ENCODE measurements at regions not wholly inside any gene's neighbourhood (a gene's known extent, or its start where the extent isn't known, plus 50 kb on each side); places are given as distances from the start of the nearest gene placed in this dataset.

- no peaks in the 10 kb centered on the region for H4K20me1 ChIP-seq (ENCODE audit: control insufficient read depth, insufficient read depth)
- no peak overlapping the region for H3K4me3 ChIP-seq
- H3K27me3 ChIP-seq (replicated peaks in 1 of 2; ENCODE audit: control insufficient read depth in 2 of 2, insufficient read depth in 2 of 2, low read length in 1 of 2) = no peaks in the 10 kb centered on the region
- CTCF ChIA-PET = no interaction called here
- no peak overlapping the region for H3K9ac ChIP-seq (ENCODE audit: control insufficient read depth, insufficient read depth, low read length)
- H2AFZ ChIP-seq (ENCODE audit: control insufficient read depth, low read depth, low read length) = no peak overlapping the region
- H3K4me1 ChIP-seq (ENCODE audit: control insufficient read depth, insufficient read depth, low read length) = no peaks in the 10 kb centered on the region
- ATAC-seq = no peak
- POLR2A ChIA-PET = no interaction called here
- no peak overlapping the region for H3K4me2 ChIP-seq (ENCODE audit: control insufficient read depth, insufficient read depth)
- no peak for FAIRE-seq
- SMC1A ChIA-PET (ENCODE audit: uncharacterized antibody, unreplicated experiment) = interaction anchor here (0.9 kb wide), 1 partner anchor 30 kb away, joined by 3 read pairs; no protein-coding TSS in a partner anchor
- BruUV-seq (replicated peaks) = no TSS peak
- RAD21 ChIA-PET (ENCODE audit: unreplicated experiment) = interaction anchor here (1.0 kb wide), 1 partner anchor 32 kb away, joined by 3 read pairs; no protein-coding TSS in a partner anchor
- H3K79me2 ChIP-seq (ENCODE audit: control insufficient read depth, insufficient read depth, low read length) = no peaks in the 10 kb centered on the region
- intact Hi-C loops (cut with micrococcal nuclease; ENCODE audit: unreplicated experiment) = no loop called here
- no peak overlapping the region for H3K27ac ChIP-seq (ENCODE audit: control insufficient read depth, insufficient read depth)
- TF ChIP-seq ATF7 (IDR thresholded peaks at IDR 0.05; ENCODE audit: low read depth) (no peak), SMC3 (IDR thresholded peaks at IDR 0.05; ENCODE audit: borderline replicate concordance, low read length) (no peak), HDGF (IDR thresholded peaks at IDR 0.05) (no peak), RUNX3 (IDR thresholded peaks at IDR 0.05; ENCODE audit: low read length) (no peak), POU2F2 (IDR thresholded peaks at IDR 0.05; ENCODE audit: borderline replicate concordance, low read depth, low read length) (no peak), ZBTB4 (CRISPR knock-in tag; IDR thresholded peaks at IDR 0.05) (no peak), HDAC2 (IDR thresholded peaks at IDR 0.05) (no peak), TARDBP (IDR thresholded peaks at IDR 0.05; ENCODE audit: borderline replicate concordance) (no peak), MLLT1 (IDR thresholded peaks at IDR 0.05) (no peak), CBX3 (IDR thresholded peaks at IDR 0.05; ENCODE audit: borderline replicate concordance, low read depth) (no peak), CEBPZ (IDR thresholded peaks at IDR 0.05; ENCODE audit: low read depth, low read length) (no peak), MEF2A (IDR thresholded peaks at IDR 0.05; ENCODE audit: insufficient read depth, low read depth, low read length) (no peak)
- no peaks in the 10 kb centered on the region for H3K36me3 ChIP-seq (ENCODE audit: control insufficient read depth in 2 of 2, insufficient read depth in 2 of 2, low read length in 1 of 2)
- in situ Hi-C loops (cut with MboI) = no loop called here
- WGBS (ENCODE audit: insufficient coverage, insufficient replicate concordance, low lambda C conversion rate, missing lambda C conversion rate) = 15% methylated on average over 1 of the region's 1 CpG
- no peak for DNase-seq (ENCODE audit: low read depth, low spot score)
- no peaks in the 10 kb centered on the region; the same call in 2 of the 3 replicates for H3K9me3 ChIP-seq (replicated peaks; ENCODE audit: control insufficient read depth, insufficient read depth, low read length)
Observed at GRCh38 chr6:106907754-106908153, 66.8 kb downstream of the CD24 start.
